Activated T-cell treated with anti-CD3 and anti-CD28 coated beads, Interleukin-2, amount 50 U/mL, for 4 hours (primary cell): ENCODE measurements at regions not wholly inside any gene's neighbourhood (a gene's known extent, or its start where the extent isn't known, plus 50 kb on each side); places are given as distances from the start of the nearest gene placed in this dataset.
"Not testable (repeated sequence)": the region's sequence is repeated elsewhere in the genome, so short reads cannot be mapped to it uniquely, and the experiment has no call there.

ENCODE experiments used
- ATAC-seq, 2 donors: fragments of 200-7000 bp; cut with Tn5 transposase; one replicate each; pipeline ENCODE4 v1.10.0; 2021
- DNase-seq: peaks from one replicate; pipeline ENCODE4 v3.0.0-alpha.2; 2020
- H3K27me3 Mint-ChIP-seq: one replicate; pipeline ENCODE4 v1.8.0; 2021; ENCODE audit warnings: low read depth, mixed read lengths
- H3K36me3 Mint-ChIP-seq: one replicate; pipeline ENCODE4 v1.8.0; 2022; ENCODE audit warnings: mixed read lengths; ENCODE audit not compliant: insufficient read depth
- H3K4me1 Mint-ChIP-seq: one replicate; pipeline ENCODE4 v1.8.0; 2021; ENCODE audit warnings: low read depth, mixed read lengths
- H3K4me3 Mint-ChIP-seq: one replicate; pipeline ENCODE4 v1.8.0; 2021; ENCODE audit warnings: mild to moderate bottlenecking, moderate library complexity, mixed read lengths
- H3K9me3 Mint-ChIP-seq: one replicate; pipeline ENCODE4 v1.8.0; 2021; ENCODE audit warnings: mixed read lengths

- not testable (repeated sequence) for H3K27me3 Mint-ChIP-seq, H3K36me3 Mint-ChIP-seq, ATAC-seq, H3K4me3 Mint-ChIP-seq, H3K9me3 Mint-ChIP-seq, DNase-seq, H3K4me1 Mint-ChIP-seq
Measured at GRCh38 chr9:115818651-115819050, 334.9 kb upstream of the PAPPA start.

GRCh38 chr9:115832031-115832430 is 321.6 kb upstream of the PAPPA start:
- DNase-seq, result no peak
- Mint-ChIP-seq H3K4me1 (no peaks in the 10 kb centered on the region), H3K36me3 (no peaks in the 10 kb centered on the region), H3K9me3 (peaks cover 4% of the 10 kb centered on the region), H3K27me3 (no peaks in the 10 kb centered on the region), H3K4me3 (no peak overlapping the region)
- ATAC-seq, result no peak

- Mint-ChIP-seq H3K27me3 (no peaks in the 10 kb centered on the region), H3K36me3 (no peaks in the 10 kb centered on the region), H3K9me3 (no peaks in the 10 kb centered on the region), H3K4me3 (no peak overlapping the region), H3K4me1 (no peaks in the 10 kb centered on the region)
- ATAC-seq (no peak), DNase-seq (no peak)
Measured at GRCh38 chr9:115837618-115838017, 316.0 kb upstream of the PAPPA start.

- Mint-ChIP-seq H3K27me3 (no peaks in the 10 kb centered on the region), H3K4me1 (no peaks in the 10 kb centered on the region), H3K4me3 (no peak overlapping the region), H3K36me3 (no peaks in the 10 kb centered on the region), H3K9me3 (no peaks in the 10 kb centered on the region)
- ATAC-seq, result no peak
- DNase-seq, result no peak
Measured at GRCh38 chr9:115838417-115838816, 315.2 kb upstream of the PAPPA start.

GRCh38 chr9:115844433-115844832 is 309.2 kb upstream of the PAPPA start:
- DNase-seq, H3K36me3 Mint-ChIP-seq, H3K4me3 Mint-ChIP-seq, H3K27me3 Mint-ChIP-seq, H3K4me1 Mint-ChIP-seq, ATAC-seq, H3K9me3 Mint-ChIP-seq: not testable (repeated sequence)

GRCh38 chr9:115845648-115846312 is 307.8 kb upstream of the PAPPA start:
- Mint-ChIP-seq H3K9me3 (no peaks in the 10 kb centered on the region), H3K27me3 (peaks cover 2% of the 10 kb centered on the region), H3K36me3 (no peaks in the 10 kb centered on the region), H3K4me3 (no peak overlapping the region), H3K4me1 (no peaks in the 10 kb centered on the region)
- ATAC-seq (no peak), DNase-seq (no peak)

- Mint-ChIP-seq H3K4me1 (no peaks in the 10 kb centered on the region), H3K4me3 (no peak overlapping the region), H3K9me3 (peaks cover 4% of the 10 kb centered on the region), H3K36me3 (no peaks in the 10 kb centered on the region), H3K27me3 (peaks cover 2% of the 10 kb centered on the region)
- DNase-seq (no peak), ATAC-seq (no peak)
Measured at GRCh38 chr9:115847216-115847615, 306.4 kb upstream of the PAPPA start.

GRCh38 chr9:115849679-115850412 is 303.7 kb upstream of the PAPPA start:
- no peak overlapping the region for H3K4me3 Mint-ChIP-seq
- no peak for ATAC-seq
- H3K9me3 Mint-ChIP-seq, result peaks cover 4% of the 10 kb centered on the region
- H3K4me1 Mint-ChIP-seq, result no peaks in the 10 kb centered on the region
- H3K27me3 Mint-ChIP-seq, result peaks cover 2% of the 10 kb centered on the region
- no peaks in the 10 kb centered on the region for H3K36me3 Mint-ChIP-seq
- no peak for DNase-seq

GRCh38 chr9:115850548-115851304 is 302.9 kb upstream of the PAPPA start:
- Mint-ChIP-seq H3K4me3 (no peak overlapping the region), H3K9me3 (peaks cover 4% of the 10 kb centered on the region), H3K27me3 (peaks cover 2% of the 10 kb centered on the region), H3K4me1 (no peaks in the 10 kb centered on the region), H3K36me3 (no peaks in the 10 kb centered on the region)
- DNase-seq, result no peak
- ATAC-seq, result no peak

GRCh38 chr9:115855458-115856133 is 298.0 kb upstream of the PAPPA start:
- no peaks in the 10 kb centered on the region for H3K36me3 Mint-ChIP-seq
- no peak overlapping the region for H3K4me3 Mint-ChIP-seq
- peaks cover 4% of the 10 kb centered on the region for H3K9me3 Mint-ChIP-seq
- H3K4me1 Mint-ChIP-seq, result no peaks in the 10 kb centered on the region
- no peak for ATAC-seq
- peaks cover 4% of the 10 kb centered on the region for H3K27me3 Mint-ChIP-seq
- DNase-seq, result no peak

- H3K4me1 Mint-ChIP-seq, H3K27me3 Mint-ChIP-seq, H3K36me3 Mint-ChIP-seq, DNase-seq, ATAC-seq, H3K9me3 Mint-ChIP-seq, H3K4me3 Mint-ChIP-seq: not testable (repeated sequence)
Measured at GRCh38 chr9:115858421-115858820, 295.2 kb upstream of the PAPPA start.

GRCh38 chr9:115862021-115862420 is 291.6 kb upstream of the PAPPA start:
- no peaks in the 10 kb centered on the region for H3K4me1 Mint-ChIP-seq
- ATAC-seq (no peak), DNase-seq (no peak)
- no peaks in the 10 kb centered on the region for H3K36me3 Mint-ChIP-seq
- no peaks in the 10 kb centered on the region for H3K9me3 Mint-ChIP-seq
- no peak overlapping the region for H3K4me3 Mint-ChIP-seq
- peaks cover 4% of the 10 kb centered on the region for H3K27me3 Mint-ChIP-seq

- Mint-ChIP-seq H3K27me3 (peaks cover 4% of the 10 kb centered on the region), H3K9me3 (no peaks in the 10 kb centered on the region), H3K4me1 (no peaks in the 10 kb centered on the region), H3K36me3 (no peaks in the 10 kb centered on the region), H3K4me3 (no peak overlapping the region)
- DNase-seq (no peak), ATAC-seq (no peak)
Measured at GRCh38 chr9:115864581-115864980, 289.0 kb upstream of the PAPPA start.

GRCh38 chr9:115867326-115867725 is 286.3 kb upstream of the PAPPA start:
- ATAC-seq (no peak), DNase-seq (no peak)
- H3K4me3 Mint-ChIP-seq, result no peak overlapping the region
- H3K9me3 Mint-ChIP-seq, result peaks cover 3% of the 10 kb centered on the region
- no peaks in the 10 kb centered on the region for H3K4me1 Mint-ChIP-seq
- no peaks in the 10 kb centered on the region for H3K27me3 Mint-ChIP-seq
- H3K36me3 Mint-ChIP-seq, result no peaks in the 10 kb centered on the region
